ENCODE measurements at regions not wholly inside any gene's neighbourhood (a gene's known extent, or its start where the extent isn't known, plus 50 kb on each side); places are given as distances from the start of the nearest gene placed in this dataset.

- TF ChIP-seq CTCF (conservative IDR thresholded peaks at IDR 0.05; ENCODE audit: low read depth, low read length): no peak
- no peak overlapping the region for H3K4me3 ChIP-seq (ENCODE audit: low read length)
- no peak for DNase-seq (ENCODE audit: low read depth)
These were observed 207.7 kb downstream of the TBX18 start for GRCh38 chr6:84556541-84557335.

GRCh38 chr6:84554706-84555105 is 209.7 kb downstream of the TBX18 start:
- no peak for DNase-seq (ENCODE audit: low read depth)

GRCh38 chr6:84554074-84554473 is 210.3 kb downstream of the TBX18 start:
- no peak overlapping the region for H3K4me3 ChIP-seq (ENCODE audit: low read length)
- DNase-seq (ENCODE audit: low read depth): no peak
- no peak for TF ChIP-seq CTCF (conservative IDR thresholded peaks at IDR 0.05; ENCODE audit: low read depth, low read length)

More at GRCh38 chr6:84554706-84555105, 209.7 kb downstream of the TBX18 start:
- H3K4me3 ChIP-seq (ENCODE audit: low read length): no peak overlapping the region
- TF ChIP-seq CTCF (conservative IDR thresholded peaks at IDR 0.05; ENCODE audit: low read depth, low read length): no peak

- H3K4me3 ChIP-seq (ENCODE audit: low read length): no peak overlapping the region
- no peak for DNase-seq (ENCODE audit: low read depth)
- no peak for TF ChIP-seq CTCF (conservative IDR thresholded peaks at IDR 0.05; ENCODE audit: low read depth, low read length)
These were observed 210.9 kb downstream of the TBX18 start for GRCh38 chr6:84553527-84553926.

GRCh38 chr6:84551797-84552196 is 212.6 kb downstream of the TBX18 start:
- no peak for DNase-seq (ENCODE audit: low read depth)
- no peak overlapping the region for H3K4me3 ChIP-seq (ENCODE audit: low read length)
- no peak for TF ChIP-seq CTCF (conservative IDR thresholded peaks at IDR 0.05; ENCODE audit: low read depth, low read length)

GRCh38 chr6:84549917-84550316 is 214.5 kb downstream of the TBX18 start:
- no peak overlapping the region for H3K4me3 ChIP-seq (ENCODE audit: low read length)
- DNase-seq (ENCODE audit: low read depth): no peak
- TF ChIP-seq CTCF (conservative IDR thresholded peaks at IDR 0.05; ENCODE audit: low read depth, low read length): peak; percentile 28

- no peak for DNase-seq (ENCODE audit: low read depth)
- H3K4me3 ChIP-seq (ENCODE audit: low read length): no peak overlapping the region
These were observed 217.0 kb downstream of the TBX18 start for GRCh38 chr6:84547341-84547801.

More at GRCh38 chr6:84547341-84547801, 217.0 kb downstream of the TBX18 start:
- TF ChIP-seq CTCF (conservative IDR thresholded peaks at IDR 0.05; ENCODE audit: low read depth, low read length): no peak

All from retinal pigment epithelial cell (primary cell).